ENCODE measurements at regions not wholly inside any gene's neighbourhood (a gene's known extent, or its start where the extent isn't known, plus 50 kb on each side); places are given as distances from the start of the nearest gene placed in this dataset.

- H3K4me1 ChIP-seq (ENCODE audit: insufficient read depth, low read length): no peaks in the 10 kb centered on the region
- intact Hi-C loops (cut with micrococcal nuclease; ENCODE audit: unreplicated experiment): no loop called here
- in situ Hi-C loops (cut with HindIII; ENCODE audit: extremely low pct_ligation_motif_present, low pct_unique_long_range_greater_than_20kb): no loop called here
- H3K9ac ChIP-seq (ENCODE audit: insufficient read depth, low read depth, low read length): no peak overlapping the region
- H3K27ac ChIP-seq (ENCODE audit: extremely low read length, insufficient read depth, low read length): no peak overlapping the region
- FAIRE-seq: no peak
- ChIA-PET CTCF (ENCODE audit: low intra/inter-chr PET ratio, low total read pairs) (no interaction called here), POLR2A (no interaction called here)
- 3% methylated on average over 1 of the region's 1 CpG for WGBS (ENCODE audit: low lambda C conversion rate)
- peaks cover 85% of the 10 kb centered on the region for H3K9me3 ChIP-seq (ENCODE audit: low read length)
- H4K20me1 ChIP-seq (ENCODE audit: insufficient read depth, low read length): no peaks in the 10 kb centered on the region
- TF ChIP-seq, protein P1, sequence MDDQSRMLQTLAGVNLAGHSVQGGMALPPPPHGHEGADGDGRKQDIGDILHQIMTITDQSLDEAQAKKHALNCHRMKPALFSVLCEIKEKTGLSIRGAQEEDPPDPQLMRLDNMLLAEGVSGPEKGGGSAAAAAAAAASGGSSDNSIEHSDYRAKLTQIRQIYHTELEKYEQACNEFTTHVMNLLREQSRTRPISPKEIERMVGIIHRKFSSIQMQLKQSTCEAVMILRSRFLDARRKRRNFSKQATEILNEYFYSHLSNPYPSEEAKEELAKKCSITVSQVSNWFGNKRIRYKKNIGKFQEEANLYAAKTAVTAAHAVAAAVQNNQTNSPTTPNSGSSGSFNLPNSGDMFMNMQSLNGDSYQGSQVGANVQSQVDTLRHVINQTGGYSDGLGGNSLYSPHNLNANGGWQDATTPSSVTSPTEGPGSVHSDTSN (CRISPR knock-in tag; IDR thresholded peaks at IDR 0.05; ENCODE audit: borderline replicate concordance): no peak
- TF ChIP-seq LCORL (IDR thresholded peaks at IDR 0.05) (peak; percentile 62; the same call in 1 of the 2 replicates), LCORL (CRISPR knock-in tag; IDR thresholded peaks at IDR 0.05) (no peak), RNF219 (CRISPR knock-in tag; IDR thresholded peaks at IDR 0.05) (no peak)
- BruUV-seq (replicated peaks): no TSS peak
- no peaks in the 10 kb centered on the region for H3K79me2 ChIP-seq (ENCODE audit: insufficient read depth, low read length)
- H3K4me3 ChIP-seq (replicated peaks in 1 of 3; ENCODE audit: insufficient read depth in 1 of 3, low read depth in 2 of 3, low read length in 3 of 3): no peak overlapping the region
- no peak overlapping the region for H3K4me2 ChIP-seq (ENCODE audit: low read depth, low read length)
- no peaks in the 10 kb centered on the region; a peak in 1 of 5 replicates for H3K27me3 ChIP-seq (ENCODE audit: control insufficient read depth in 1 of 2, insufficient read depth in 2 of 2, low read length in 2 of 2)
- H3K36me3 ChIP-seq (replicated peaks in 1 of 2; ENCODE audit: control insufficient read depth in 1 of 2, insufficient read depth in 2 of 2, low read length in 2 of 2): no peaks in the 10 kb centered on the region
- DNase-seq (ENCODE audit: low spot score): no peak
- ATAC-seq: no peak
- H2AFZ ChIP-seq (ENCODE audit: low read length): no peak overlapping the region
Observed at GRCh38 chr2:125796784-125797183, 859.2 kb upstream of the GYPC start.

- peaks cover 84% of the 10 kb centered on the region for H3K9me3 ChIP-seq (ENCODE audit: low read length)
- H3K36me3 ChIP-seq (replicated peaks in 1 of 2; ENCODE audit: control insufficient read depth in 1 of 2, insufficient read depth in 2 of 2, low read length in 2 of 2): no peaks in the 10 kb centered on the region
- intact Hi-C loops (cut with micrococcal nuclease; ENCODE audit: unreplicated experiment): no loop called here
- no peak for FAIRE-seq
- H3K27me3 ChIP-seq (ENCODE audit: control insufficient read depth in 1 of 2, insufficient read depth in 2 of 2, low read length in 2 of 2): no peaks in the 10 kb centered on the region; a peak in 1 of 5 replicates
- H4K20me1 ChIP-seq (ENCODE audit: insufficient read depth, low read length): no peaks in the 10 kb centered on the region
- WGBS (ENCODE audit: low lambda C conversion rate): 1% methylated on average over 4 of the region's 4 CpGs
- no peak for ATAC-seq
- ChIA-PET POLR2A (no interaction called here), CTCF (ENCODE audit: low intra/inter-chr PET ratio, low total read pairs) (no interaction called here)
- no TSS peak for BruUV-seq (replicated peaks)
- H2AFZ ChIP-seq (ENCODE audit: low read length): no peak overlapping the region
- H3K4me1 ChIP-seq (ENCODE audit: insufficient read depth, low read length): no peaks in the 10 kb centered on the region
- no peaks in the 10 kb centered on the region for H3K79me2 ChIP-seq (ENCODE audit: insufficient read depth, low read length)
- no peak overlapping the region for H3K9ac ChIP-seq (ENCODE audit: insufficient read depth, low read depth, low read length)
- no peak overlapping the region for H3K4me3 ChIP-seq (replicated peaks in 1 of 3; ENCODE audit: insufficient read depth in 1 of 3, low read depth in 2 of 3, low read length in 3 of 3)
- no peak for DNase-seq (ENCODE audit: low spot score)
- H3K4me2 ChIP-seq (ENCODE audit: low read depth, low read length): no peak overlapping the region
- H3K27ac ChIP-seq (ENCODE audit: extremely low read length, insufficient read depth, low read length): no peak overlapping the region
- in situ Hi-C loops (cut with HindIII; ENCODE audit: extremely low pct_ligation_motif_present, low pct_unique_long_range_greater_than_20kb): no loop called here
- TF ChIP-seq PRDM10 (CRISPR knock-in tag; IDR thresholded peaks at IDR 0.05; ENCODE audit: low read depth) (no peak), ZNF350 (CRISPR knock-in tag; IDR thresholded peaks at IDR 0.05; ENCODE audit: borderline replicate concordance, low read depth) (no peak), SCMH1 (CRISPR knock-in tag; IDR thresholded peaks at IDR 0.05; ENCODE audit: borderline replicate concordance) (no peak), PCBP1 (IDR thresholded peaks at IDR 0.05; ENCODE audit: borderline replicate concordance, low read depth, low read length) (0 out of 2 replicates have a peak, but pooled peaks have one; percentile 55), ZNF430 (CRISPR knock-in tag; IDR thresholded peaks at IDR 0.05) (no peak), SMC3 (IDR thresholded peaks at IDR 0.05; ENCODE audit: low read length) (no peak), ZNF121 (CRISPR knock-in tag; IDR thresholded peaks at IDR 0.05) (no peak)
Observed at GRCh38 chr2:125797192-125797591, 858.8 kb upstream of the GYPC start.

Data from HepG2 (cell line).